Thyroid gland (tissue), 4 donors: ENCODE measurements at regions not wholly inside any gene's neighbourhood (a gene's known extent, or its start where the extent isn't known, plus 50 kb on each side); places are given as distances from the start of the nearest gene placed in this dataset.
"Not testable (repeated sequence)": the region's sequence is repeated elsewhere in the genome, so short reads cannot be mapped to it uniquely, and the experiment has no call there.

Experiments used
- DNase-seq, 2 donors: peaks; one replicate each; pipeline ENCODE4 v3.0.0-alpha.2; 2019
- H3K27ac ChIP-seq, 3 donors: fragments of 200-600 bp; sonication (generic); 1 replicate in 2 of 3; 2 replicates in 1 of 3; pipeline ENCODE4 v1.5.1; 2016 to 2019; ENCODE audit warnings: mild to moderate bottlenecking in 1 of 3, moderate library complexity in 1 of 3
- H3K27me3 ChIP-seq: fragments of 200-600 bp; sonication (generic); one replicate; pipeline ENCODE4 v1.5.1; 2019
- H3K36me3 ChIP-seq, 2 donors: fragments of 200-600 bp; sonication (generic); one replicate each; pipeline ENCODE4 v1.5.1; 2016 to 2019
- H3K4me1 ChIP-seq, 2 donors: fragments of 200-600 bp; sonication (generic); one replicate each; pipeline ENCODE4 v1.5.1; 2017 to 2019
- H3K4me3 ChIP-seq, 3 donors: fragments of 200-600 bp; sonication (generic); replicated peaks in 1 of 3; 1 replicate in 2 of 3; 2 replicates in 1 of 3; pipeline ENCODE4 v1.5.1; 2016; ENCODE audit warnings: mild to moderate bottlenecking in 1 of 3
- H3K9me3 ChIP-seq: fragments of 200-600 bp; sonication (generic); one replicate; pipeline ENCODE4 v1.5.1; 2017
- POLR2A ChIP-seq, 2 donors: fragments of 450-650 bp; IDR thresholded peaks; one replicate each; pipeline ENCODE4 v1.6.1; 2017; ENCODE audit warnings: antibody characterized with exemption in 2 of 2, mild to moderate bottlenecking in 2 of 2, moderate library complexity in 1 of 2
- WGBS, 2 donors: methylation state at CpG; one replicate each; pipeline ENCODE4 v1.1.5; 2017; 5-methylcytosine and 5-hydroxymethylcytosine counted together
- intact Hi-C: fragments of 100-400 bp; cut with DNase I; formaldehyde crosslinking; loops from one replicate; pipeline ENCODE4 v1.15.1; 2023
- TF ChIP-seq, protein P1 (sequence below), 6 experiments: fragments of 200-600 bp in 3 of 6; fragments of 450-650 bp in 3 of 6; sonication (generic) in 3 of 6; IDR thresholded peaks; one replicate each; pipeline ENCODE4 v1.5.1; 2016 to 2019; ENCODE audit warnings: antibody characterized with exemption in 6 of 6, mild to moderate bottlenecking in 2 of 6, inconsistent platforms in 1 of 6, moderate library complexity in 1 of 6

DNA sequence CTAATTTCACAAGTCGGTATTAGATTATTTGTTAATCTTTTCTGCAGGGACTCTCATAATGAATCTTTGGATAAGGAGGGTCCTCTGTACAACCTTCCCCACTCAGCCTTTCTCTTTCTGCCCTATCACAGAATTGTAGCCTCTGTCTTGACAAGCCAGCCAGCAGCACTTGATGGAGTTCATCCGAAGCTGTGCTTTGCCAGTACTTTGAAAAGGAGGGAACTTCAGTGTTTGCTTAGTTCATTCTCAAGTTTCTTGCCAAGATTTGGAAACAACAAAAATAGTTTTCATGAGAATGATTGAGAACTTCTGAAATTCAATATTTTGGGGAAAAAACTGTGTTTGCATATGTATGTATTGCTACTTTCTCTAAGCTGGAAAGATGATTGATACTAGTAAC is 69.3 kb upstream of the HMGB1 start:
- intact Hi-C loops = no loop called here
- 54 to 55% methylated on average over 2 of the region's 2 CpGs for WGBS, 2 donors
- no peak for TF ChIP-seq POLR2A (IDR thresholded peaks at IDR 0.05)
- TF ChIP-seq, protein P1, sequence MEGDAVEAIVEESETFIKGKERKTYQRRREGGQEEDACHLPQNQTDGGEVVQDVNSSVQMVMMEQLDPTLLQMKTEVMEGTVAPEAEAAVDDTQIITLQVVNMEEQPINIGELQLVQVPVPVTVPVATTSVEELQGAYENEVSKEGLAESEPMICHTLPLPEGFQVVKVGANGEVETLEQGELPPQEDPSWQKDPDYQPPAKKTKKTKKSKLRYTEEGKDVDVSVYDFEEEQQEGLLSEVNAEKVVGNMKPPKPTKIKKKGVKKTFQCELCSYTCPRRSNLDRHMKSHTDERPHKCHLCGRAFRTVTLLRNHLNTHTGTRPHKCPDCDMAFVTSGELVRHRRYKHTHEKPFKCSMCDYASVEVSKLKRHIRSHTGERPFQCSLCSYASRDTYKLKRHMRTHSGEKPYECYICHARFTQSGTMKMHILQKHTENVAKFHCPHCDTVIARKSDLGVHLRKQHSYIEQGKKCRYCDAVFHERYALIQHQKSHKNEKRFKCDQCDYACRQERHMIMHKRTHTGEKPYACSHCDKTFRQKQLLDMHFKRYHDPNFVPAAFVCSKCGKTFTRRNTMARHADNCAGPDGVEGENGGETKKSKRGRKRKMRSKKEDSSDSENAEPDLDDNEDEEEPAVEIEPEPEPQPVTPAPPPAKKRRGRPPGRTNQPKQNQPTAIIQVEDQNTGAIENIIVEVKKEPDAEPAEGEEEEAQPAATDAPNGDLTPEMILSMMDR (IDR thresholded peaks at IDR 0.05) = no peak

DNA sequence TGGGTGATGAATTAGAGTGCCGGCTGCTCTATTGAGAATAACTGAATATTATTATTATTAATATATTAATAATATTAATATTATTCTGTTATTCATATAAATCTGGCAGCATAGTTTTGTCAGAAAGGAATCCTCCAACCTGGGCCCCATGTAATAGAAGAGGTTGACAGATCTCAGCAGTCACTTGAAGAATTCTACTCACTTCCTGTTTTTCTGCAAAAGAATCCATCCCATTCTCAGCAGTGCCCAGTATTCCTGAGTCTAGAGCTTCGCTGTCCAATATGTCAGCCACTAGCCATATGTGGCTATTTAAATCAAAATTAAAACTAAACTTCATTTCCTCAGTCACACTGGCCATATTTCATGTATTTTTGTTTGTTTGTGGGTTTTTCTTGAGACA is 72.4 kb upstream of the USPL1 start:
- 97 to 99% methylated on average over 2 of the region's 2 CpGs for WGBS, 2 donors
- Histone ChIP-seq H3K9me3 (no peaks in the 10 kb centered on the region), H3K27me3 (no peaks in the 10 kb centered on the region), H3K4me3 (no peak overlapping the region), H3K4me1 (no peaks in the 10 kb centered on the region), H3K36me3 (no peaks in the 10 kb centered on the region), H3K27ac (no peak overlapping the region)
- no peak for TF ChIP-seq POLR2A (IDR thresholded peaks at IDR 0.05)
- TF ChIP-seq, protein P1 (IDR thresholded peaks at IDR 0.05) = no peak
- no peak for DNase-seq
- intact Hi-C loops = no loop called here

More for the DNA sequence above, 69.3 kb upstream of the HMGB1 start:
- H3K4me3 ChIP-seq = no peak overlapping the region
- no peaks in the 10 kb centered on the region for H3K27me3 ChIP-seq
- H3K9me3 ChIP-seq = no peaks in the 10 kb centered on the region
- no peaks in the 10 kb centered on the region for H3K36me3 ChIP-seq
- H3K27ac ChIP-seq = no peak overlapping the region
- no peaks in the 10 kb centered on the region for H3K4me1 ChIP-seq
- DNase-seq = no peak

DNA sequence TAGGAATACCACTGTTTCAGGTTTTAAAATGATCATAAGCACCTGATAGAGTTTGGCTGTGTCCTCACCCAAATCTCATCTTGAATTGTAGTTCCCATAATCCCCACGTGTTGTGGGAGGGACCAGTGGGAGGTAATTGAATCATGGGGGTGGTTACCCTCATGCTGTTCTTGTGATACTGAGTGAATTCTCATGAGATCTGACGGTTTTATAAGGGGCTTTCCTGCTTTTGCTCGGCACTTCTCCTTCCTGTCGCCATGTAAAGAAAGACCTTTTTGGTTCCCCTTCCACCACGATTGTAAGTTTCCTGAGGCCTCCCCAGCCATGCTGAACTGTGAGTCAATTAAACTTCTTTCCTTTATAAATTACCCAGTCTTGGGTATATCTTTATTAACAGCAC is 69.7 kb upstream of the USPL1 start:
- H3K36me3 ChIP-seq, H3K27ac ChIP-seq, H3K4me3 ChIP-seq, H3K9me3 ChIP-seq, H3K4me1 ChIP-seq, intact Hi-C loops, DNase-seq, H3K27me3 ChIP-seq: not testable (repeated sequence)
- 64 to 77% methylated on average over 5 of the region's 5 CpGs for WGBS, 2 donors

- intact Hi-C loops = no loop called here
- no peak for DNase-seq
- Histone ChIP-seq H3K4me3 (no peak overlapping the region), H3K9me3 (no peaks in the 10 kb centered on the region), H3K4me1 (no peaks in the 10 kb centered on the region), H3K27me3 (no peaks in the 10 kb centered on the region), H3K36me3 (no peaks in the 10 kb centered on the region), H3K27ac (no peak overlapping the region)
- 85 to 91% methylated on average over 2 of the region's 2 CpGs for WGBS, 2 donors
- TF ChIP-seq POLR2A (IDR thresholded peaks at IDR 0.05) = no peak
- TF ChIP-seq, protein P1 (IDR thresholded peaks at IDR 0.05) = peak in 1 of 6 experiments; percentile 9
These were observed 66.5 kb upstream of the USPL1 start for GRCh38 chr13:30551189-30551588.

- TF ChIP-seq, protein P1 (IDR thresholded peaks at IDR 0.05) = no peak
- no peak for TF ChIP-seq POLR2A (IDR thresholded peaks at IDR 0.05)
- WGBS, 2 donors = 88 to 92% methylated on average over 4 of the region's 4 CpGs
- intact Hi-C loops = no loop called here
These were observed 65.2 kb upstream of the USPL1 start for GRCh38 chr13:30552567-30552966.

GRCh38 chr13:30559274-30559673 is 58.4 kb upstream of the USPL1 start:
- TF ChIP-seq POLR2A (IDR thresholded peaks at IDR 0.05) = no peak
- TF ChIP-seq, protein P1 (IDR thresholded peaks at IDR 0.05) = no peak
- Histone ChIP-seq H3K27me3 (no peaks in the 10 kb centered on the region), H3K27ac (no peak overlapping the region), H3K4me3 (no peak overlapping the region), H3K9me3 (no peaks in the 10 kb centered on the region), H3K36me3 (no peaks in the 10 kb centered on the region), H3K4me1 (no peaks in the 10 kb centered on the region)
- intact Hi-C loops = no loop called here
- 88 to 92% methylated on average over 4 of the region's 4 CpGs for WGBS, 2 donors
- DNase-seq = no peak

More at GRCh38 chr13:30552567-30552966, 65.2 kb upstream of the USPL1 start:
- no peak overlapping the region for H3K4me3 ChIP-seq
- no peaks in the 10 kb centered on the region for H3K9me3 ChIP-seq
- no peaks in the 10 kb centered on the region for H3K4me1 ChIP-seq
- H3K36me3 ChIP-seq = no peaks in the 10 kb centered on the region
- H3K27me3 ChIP-seq = no peaks in the 10 kb centered on the region
- no peak overlapping the region for H3K27ac ChIP-seq
- DNase-seq = no peak
